ENCODE measurements at regions not wholly inside any gene's neighbourhood (a gene's known extent, or its start where the extent isn't known, plus 50 kb on each side); places are given as distances from the start of the nearest gene placed in this dataset.

GRCh38 chr14:104286496-104286895, 148.1 kb downstream of the KIF26A start:
- TF ChIP-seq POLR2A (IDR thresholded peaks at IDR 0.05; ENCODE audit: low read length): no peak
- no peak for TF ChIP-seq GATA1 (IDR thresholded peaks at IDR 0.05; ENCODE audit: low read depth, low read length)
- no peak for DNase-seq

GRCh38 chr14:104287301-104288009, 149.1 kb downstream of the KIF26A start:
- TF ChIP-seq POLR2A (IDR thresholded peaks at IDR 0.05; ENCODE audit: low read length) (no peak), GATA1 (IDR thresholded peaks at IDR 0.05; ENCODE audit: low read depth, low read length) (no peak)
- no peak for DNase-seq

- no peak for TF ChIP-seq GATA1 (IDR thresholded peaks at IDR 0.05; ENCODE audit: low read depth, low read length)
- no peak for TF ChIP-seq POLR2A (IDR thresholded peaks at IDR 0.05; ENCODE audit: low read length)
- DNase-seq: no peak
Measured at GRCh38 chr14:104288272-104288671, 149.9 kb downstream of the KIF26A start.

- DNase-seq: no peak
- TF ChIP-seq GATA1 (IDR thresholded peaks at IDR 0.05; ENCODE audit: low read depth, low read length) (no peak), POLR2A (IDR thresholded peaks at IDR 0.05; ENCODE audit: low read length) (no peak)
Measured at GRCh38 chr14:104289507-104289906, 151.1 kb downstream of the KIF26A start.

- TF ChIP-seq POLR2A (IDR thresholded peaks at IDR 0.05; ENCODE audit: low read length): no peak
- no peak for TF ChIP-seq GATA1 (IDR thresholded peaks at IDR 0.05; ENCODE audit: low read depth, low read length)
- DNase-seq: no peak
Measured at GRCh38 chr14:104290058-104290667, 151.8 kb downstream of the KIF26A start.

- TF ChIP-seq GATA1 (IDR thresholded peaks at IDR 0.05; ENCODE audit: low read depth, low read length) (no peak), POLR2A (IDR thresholded peaks at IDR 0.05; ENCODE audit: low read length) (no peak)
- DNase-seq: no peak
Measured at GRCh38 chr14:104290756-104291122, 152.4 kb downstream of the KIF26A start.

GRCh38 chr14:104291123-104292000, 153.0 kb downstream of the KIF26A start:
- DNase-seq: no peak
- TF ChIP-seq GATA1 (IDR thresholded peaks at IDR 0.05; ENCODE audit: low read depth, low read length): no peak
- no peak for TF ChIP-seq POLR2A (IDR thresholded peaks at IDR 0.05; ENCODE audit: low read length)

- TF ChIP-seq GATA1 (IDR thresholded peaks at IDR 0.05; ENCODE audit: low read depth, low read length) (no peak), POLR2A (IDR thresholded peaks at IDR 0.05; ENCODE audit: low read length) (no peak)
- no peak for DNase-seq
Measured at GRCh38 chr14:104292084-104292970, 153.9 kb downstream of the KIF26A start.

- DNase-seq: no peak
- TF ChIP-seq GATA1 (IDR thresholded peaks at IDR 0.05; ENCODE audit: low read depth, low read length): no peak
- TF ChIP-seq POLR2A (IDR thresholded peaks at IDR 0.05; ENCODE audit: low read length): no peak
Measured at GRCh38 chr14:104293231-104293841, 154.9 kb downstream of the KIF26A start.

GRCh38 chr14:104293851-104294627, 155.7 kb downstream of the KIF26A start:
- TF ChIP-seq GATA1 (IDR thresholded peaks at IDR 0.05; ENCODE audit: low read depth, low read length) (no peak), POLR2A (IDR thresholded peaks at IDR 0.05; ENCODE audit: low read length) (no peak)
- DNase-seq: peak in 1 of 2 experiments; percentile 25

- DNase-seq: no peak
- no peak for TF ChIP-seq GATA1 (IDR thresholded peaks at IDR 0.05; ENCODE audit: low read depth, low read length)
- TF ChIP-seq POLR2A (IDR thresholded peaks at IDR 0.05; ENCODE audit: low read length): no peak
Measured at GRCh38 chr14:104294628-104294982, 156.2 kb downstream of the KIF26A start.

GRCh38 chr14:104294983-104295680, 156.7 kb downstream of the KIF26A start:
- TF ChIP-seq GATA1 (IDR thresholded peaks at IDR 0.05; ENCODE audit: low read depth, low read length): no peak
- TF ChIP-seq POLR2A (IDR thresholded peaks at IDR 0.05; ENCODE audit: low read length): no peak
- no peak for DNase-seq

Measured in erythroblast (primary cell).